NCI-H187 (cell line): ENCODE measurements at regions not wholly inside any gene's neighbourhood (a gene's known extent, or its start where the extent isn't known, plus 50 kb on each side); places are given as distances from the start of the nearest gene placed in this dataset.
"Not testable (repeated sequence)": the region's sequence is repeated elsewhere in the genome, so short reads cannot be mapped to it uniquely, and the experiment has no call there.

Experiments
- DNase-seq, 2 experiments: peaks; one replicate each; lab custom pipeline; 2025; lab: John Stamatoyannopoulos, UW

DNA sequence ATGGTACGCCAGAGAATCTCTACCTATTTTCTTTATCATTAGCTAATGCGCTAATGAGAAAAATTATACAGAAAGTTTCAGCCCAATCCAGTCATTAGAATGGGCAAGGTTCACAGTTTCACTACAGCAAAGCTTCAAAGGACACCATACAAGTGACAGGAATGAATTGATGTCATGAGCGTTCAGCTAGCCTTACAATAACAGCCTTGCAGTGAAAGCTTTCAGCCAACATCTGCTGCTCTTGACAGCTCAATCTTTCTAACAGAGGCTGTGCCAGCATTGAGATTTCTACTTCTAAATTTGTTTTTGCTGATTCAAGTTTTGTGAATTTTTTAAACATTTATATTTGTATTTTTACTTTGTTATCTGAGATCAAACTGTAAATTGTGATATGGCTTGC, 302.4 kb upstream of the FAM174A start:
- no peak for DNase-seq

DNA sequence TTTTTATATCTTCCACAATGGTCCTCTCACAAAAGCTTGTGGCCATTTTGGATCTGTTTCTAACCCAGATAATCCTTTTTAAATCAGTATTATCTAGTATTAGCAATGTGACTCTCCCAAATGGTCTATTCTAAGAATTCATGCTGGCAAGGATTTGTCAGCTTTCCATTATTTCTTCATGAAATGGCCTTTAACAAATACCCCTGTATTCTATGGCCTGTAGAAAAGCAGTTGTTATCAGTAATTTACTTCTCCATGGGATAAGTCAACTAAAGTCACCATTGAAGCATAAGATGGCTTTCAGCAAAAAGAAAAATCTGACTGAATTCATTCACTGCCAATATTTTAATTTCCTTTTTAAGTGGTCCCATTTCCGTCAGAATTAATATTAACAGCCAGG, 346.4 kb upstream of the FAM174A start:
- DNase-seq, result no peak

DNA sequence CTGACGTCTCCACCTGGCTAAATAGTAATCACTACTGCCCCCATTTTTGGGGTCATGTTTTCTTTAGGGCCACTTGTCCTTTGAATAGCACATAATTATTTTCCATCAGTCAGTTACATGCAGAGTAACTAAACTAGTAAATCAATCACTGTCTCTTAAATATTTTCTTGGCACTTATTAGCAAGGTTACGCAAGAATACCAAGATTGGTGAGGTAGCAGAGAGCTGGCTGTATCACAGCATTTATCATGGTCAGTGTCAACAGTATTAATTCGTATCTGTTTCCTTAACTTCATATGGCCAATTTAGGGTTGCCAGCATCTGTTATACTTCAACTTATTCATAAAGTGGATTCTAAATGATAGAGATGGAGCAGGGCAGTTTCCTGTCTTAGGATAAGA, 346.8 kb upstream of the FAM174A start:
- DNase-seq, result no peak

DNA sequence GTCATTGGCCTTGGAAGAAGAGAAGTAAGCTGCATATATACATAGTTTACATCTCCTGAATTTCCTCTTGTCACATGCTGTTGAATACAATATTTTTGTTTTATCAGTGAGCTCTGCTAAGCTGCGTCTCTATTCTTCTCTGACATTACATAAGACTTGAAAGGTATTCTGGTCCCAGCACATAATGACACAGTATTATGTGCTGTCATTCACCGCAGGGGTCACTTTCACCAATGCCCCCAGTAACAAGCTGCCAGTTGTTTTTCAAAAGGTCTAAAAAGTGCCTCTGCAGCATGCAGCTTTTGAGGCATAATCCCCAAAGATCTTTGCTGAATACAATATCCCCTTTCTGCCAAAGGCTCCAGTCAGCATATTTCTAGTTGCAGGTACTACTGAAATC, 349.0 kb upstream of the FAM174A start:
- DNase-seq, result no peak

DNA sequence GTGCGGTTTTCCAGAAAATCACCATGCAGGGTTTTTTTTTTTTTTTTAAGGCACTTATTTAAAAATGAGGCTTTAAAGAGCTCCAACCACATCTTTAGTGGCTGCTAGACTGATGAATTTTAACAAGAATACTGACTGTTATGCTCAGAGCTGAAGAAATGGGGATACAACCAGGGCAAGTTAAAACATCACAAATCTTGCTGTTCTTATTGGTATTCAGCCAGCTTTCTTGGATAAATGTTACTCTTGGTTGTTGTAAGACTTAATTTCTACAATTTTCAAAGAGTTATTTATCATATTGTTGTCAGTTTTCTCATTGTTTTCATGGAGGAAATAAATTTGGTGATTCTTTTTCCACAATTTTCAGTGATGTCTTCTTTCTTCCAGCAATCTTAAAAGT, 352.8 kb upstream of the FAM174A start:
- no peak for DNase-seq

DNA sequence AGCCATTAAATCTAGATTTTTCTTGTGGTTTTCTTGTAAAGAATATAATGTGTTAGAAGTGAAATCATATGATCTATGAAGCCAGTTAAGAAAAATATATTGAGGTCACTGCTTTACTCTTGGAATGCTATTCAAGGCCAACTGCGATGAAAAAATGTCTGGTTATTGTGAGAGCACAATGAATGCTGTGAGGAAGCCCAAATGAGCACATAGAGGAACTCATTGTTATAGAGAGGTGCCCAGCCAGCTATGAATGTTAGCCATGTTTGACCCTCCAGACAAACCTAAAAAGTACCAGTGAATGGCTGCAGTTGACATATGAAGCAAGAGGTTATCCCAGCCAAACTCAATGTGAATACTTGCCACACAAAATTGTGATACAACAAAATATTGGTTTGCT, 359.8 kb upstream of the FAM174A start:
- no peak for DNase-seq

DNA sequence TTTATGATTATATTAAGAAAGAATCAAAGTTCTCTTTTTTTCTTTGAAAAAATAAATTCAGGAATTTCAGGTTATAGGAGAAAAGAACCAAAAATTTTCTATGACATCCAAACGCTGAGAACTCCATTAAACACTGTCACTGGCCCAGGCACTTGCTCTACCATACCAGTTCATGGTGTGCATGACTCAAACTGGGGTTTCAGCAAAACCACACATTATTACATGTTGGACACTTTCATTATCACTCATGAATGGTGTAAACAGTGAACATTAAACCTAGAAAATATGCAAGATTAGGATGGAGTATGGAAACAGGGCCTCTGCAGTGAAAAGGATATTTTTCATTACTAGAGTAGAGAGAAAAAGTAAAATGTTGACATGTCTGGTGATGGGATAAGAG, 369.9 kb upstream of the FAM174A start:
- no peak for DNase-seq

DNA sequence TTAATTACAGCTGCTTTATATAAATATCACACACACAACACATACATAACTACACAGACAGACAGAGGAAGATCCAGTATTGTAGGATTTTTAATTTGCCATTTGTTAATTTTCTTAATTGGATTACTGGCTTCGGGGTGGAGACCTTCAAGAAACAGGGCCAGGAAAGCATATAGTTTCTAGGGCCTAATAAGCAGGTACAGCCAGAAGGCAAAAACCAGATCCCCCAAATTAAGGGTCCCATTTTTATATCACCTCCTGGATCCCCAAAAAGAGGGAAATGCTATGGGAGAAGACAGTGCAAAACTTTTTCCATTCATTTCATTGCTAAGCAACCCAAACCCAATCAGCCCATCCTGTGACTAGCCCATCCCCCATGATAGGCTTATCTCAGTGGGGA, 373.3 kb upstream of the FAM174A start:
- no peak for DNase-seq

DNA sequence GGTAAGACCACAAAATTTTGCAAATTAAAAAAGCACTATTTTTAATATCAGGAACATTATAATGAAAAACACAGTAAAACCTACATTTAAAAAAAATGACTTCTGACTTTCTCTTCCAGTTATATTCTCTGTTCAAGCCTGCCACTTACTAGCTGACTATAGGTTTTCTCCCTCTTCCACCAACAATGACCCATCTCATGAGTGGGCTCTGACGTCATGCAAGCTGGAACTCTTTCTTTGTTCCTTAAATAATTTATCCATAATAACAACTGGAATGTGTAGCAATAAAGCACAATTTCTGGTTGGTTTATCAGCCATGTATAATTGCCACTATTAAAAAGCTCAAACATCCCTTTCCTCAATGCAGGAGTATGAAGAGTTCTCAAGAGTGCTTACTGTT, 378.1 kb upstream of the FAM174A start:
- no peak for DNase-seq

DNA sequence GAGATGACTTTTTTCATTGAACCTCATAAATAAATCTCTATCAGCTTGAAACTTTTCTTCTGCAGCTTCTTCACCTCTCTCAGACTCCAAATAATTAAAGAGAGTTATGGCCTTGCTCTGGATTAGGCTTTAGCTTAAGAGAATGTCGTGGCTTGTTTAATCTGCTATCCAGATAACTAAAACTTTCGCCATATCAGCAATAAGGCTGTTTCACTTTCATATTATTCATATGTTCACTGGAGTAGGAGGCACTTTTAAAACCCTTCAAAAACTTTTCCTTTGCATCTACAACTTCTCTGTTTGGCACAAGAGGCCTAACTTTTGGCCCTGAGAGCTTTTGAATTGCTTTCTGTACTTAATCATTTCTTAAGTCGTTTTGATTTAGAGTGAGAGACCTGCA, 386.9 kb upstream of the FAM174A start:
- DNase-seq, result no peak

DNA sequence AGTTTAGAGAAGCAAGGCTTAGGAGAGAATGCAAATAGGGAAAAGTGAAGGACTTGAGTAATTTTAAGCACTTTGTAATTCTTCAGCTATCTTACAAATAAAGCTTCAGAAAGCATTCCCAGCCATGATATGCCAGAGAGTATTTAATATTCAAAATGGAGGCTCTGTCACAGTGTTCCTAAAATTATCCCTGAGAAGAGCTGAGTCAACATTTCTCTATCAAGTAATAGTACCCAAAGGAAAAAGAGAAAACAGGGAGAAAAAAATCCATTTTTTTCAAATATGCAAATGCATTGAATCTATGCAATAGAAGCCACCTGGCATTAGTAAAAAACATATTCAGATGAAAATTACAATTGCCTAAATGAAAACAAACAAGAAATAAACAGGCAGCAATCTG, 392.6 kb upstream of the FAM174A start:
- no peak for DNase-seq

DNA sequence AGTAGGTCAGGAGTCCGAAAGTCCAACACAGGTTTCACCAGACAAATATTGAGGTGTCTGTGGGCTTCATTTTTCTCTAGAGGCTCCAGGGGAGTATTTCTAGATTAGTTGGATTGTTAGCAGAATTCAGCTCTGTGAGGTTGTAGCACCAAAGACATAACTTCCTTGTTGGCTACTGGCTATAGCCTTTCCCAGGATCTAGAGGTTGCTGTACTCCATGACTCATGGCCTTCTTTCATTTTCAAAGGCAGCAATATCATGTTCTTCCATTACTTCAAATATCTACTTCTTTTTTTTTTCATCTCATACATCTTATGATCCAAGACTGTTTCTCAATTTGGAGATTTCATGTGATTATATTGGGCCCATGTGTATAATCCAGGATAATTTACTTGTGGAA, 404.0 kb upstream of the FAM174A start:
- DNase-seq, result no peak

DNA sequence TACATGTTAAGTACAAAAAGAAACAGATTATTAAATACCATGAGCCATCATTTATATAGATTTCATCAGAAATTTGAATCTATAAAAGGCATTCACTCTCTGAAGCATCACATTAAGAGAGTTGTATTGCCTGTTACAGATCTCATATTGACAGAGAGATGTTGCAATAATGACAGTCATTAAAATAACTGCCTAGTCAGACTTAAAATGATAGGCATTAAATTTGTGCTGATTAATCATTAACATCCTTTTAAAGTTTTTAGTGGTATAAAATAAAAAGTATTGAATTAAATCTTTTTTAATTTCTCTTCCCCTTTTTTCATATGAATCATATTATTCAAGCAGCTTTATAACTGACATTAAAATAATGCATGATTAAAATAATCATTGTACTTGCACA, 404.9 kb upstream of the FAM174A start:
- DNase-seq, result no peak

DNA sequence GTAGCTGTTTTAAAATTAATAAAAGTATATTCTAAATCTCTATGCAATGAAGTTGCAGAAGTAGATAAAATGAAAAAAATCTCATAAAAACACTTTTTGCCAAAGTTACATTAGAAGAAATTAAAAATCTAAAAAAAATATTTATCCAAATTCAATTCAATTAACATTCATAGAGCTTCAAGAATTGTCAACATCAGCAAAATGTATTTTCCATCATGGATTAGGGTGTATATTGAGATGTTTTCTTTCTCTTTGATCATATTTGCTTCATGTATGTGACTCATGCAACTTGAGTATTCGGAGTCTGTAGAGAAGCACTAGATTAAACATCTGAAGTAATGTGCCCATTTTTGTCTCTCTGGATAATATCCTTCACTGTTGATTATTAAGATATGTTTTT, 415.3 kb upstream of the FAM174A start:
- no peak for DNase-seq

DNA sequence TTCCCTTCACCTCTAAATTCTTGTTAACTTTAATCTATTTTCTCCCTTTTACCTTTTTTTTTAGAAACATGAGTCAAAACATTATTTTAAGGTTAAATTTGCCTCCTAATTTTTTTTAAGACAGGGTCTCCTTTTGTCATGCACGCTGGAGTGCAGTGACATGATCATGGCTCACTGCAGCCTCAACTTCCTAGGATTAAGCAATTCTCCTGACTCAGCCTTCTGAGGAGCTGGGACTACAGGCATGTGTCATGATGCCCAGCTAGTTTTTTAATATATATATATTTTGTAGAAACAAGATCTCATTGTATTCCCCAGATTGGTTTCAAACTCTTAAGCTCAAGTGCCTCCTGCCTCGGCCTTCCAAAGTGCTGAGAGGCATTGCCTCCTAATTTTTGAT, 424.7 kb upstream of the FAM174A start:
- no peak for DNase-seq

DNA sequence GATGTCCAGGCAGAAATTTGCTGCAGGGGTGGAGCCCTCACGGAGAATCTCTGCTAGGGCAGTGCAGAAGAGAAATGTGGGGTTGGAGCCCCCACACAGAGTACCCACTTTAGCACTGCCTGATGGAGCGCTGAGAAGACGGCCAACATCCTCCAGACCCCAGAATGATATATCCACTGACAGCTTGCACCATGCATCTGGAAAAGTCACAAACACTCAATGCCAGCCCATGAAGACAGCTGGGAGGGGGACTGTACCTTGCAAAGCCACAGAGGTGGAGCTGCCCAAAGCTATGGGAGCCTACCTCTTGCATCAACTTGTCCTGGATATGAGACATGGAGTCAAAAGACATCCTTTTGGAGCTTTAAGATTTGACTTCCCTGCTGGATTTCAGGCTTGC, 426.3 kb upstream of the FAM174A start:
- no peak for DNase-seq

DNA sequence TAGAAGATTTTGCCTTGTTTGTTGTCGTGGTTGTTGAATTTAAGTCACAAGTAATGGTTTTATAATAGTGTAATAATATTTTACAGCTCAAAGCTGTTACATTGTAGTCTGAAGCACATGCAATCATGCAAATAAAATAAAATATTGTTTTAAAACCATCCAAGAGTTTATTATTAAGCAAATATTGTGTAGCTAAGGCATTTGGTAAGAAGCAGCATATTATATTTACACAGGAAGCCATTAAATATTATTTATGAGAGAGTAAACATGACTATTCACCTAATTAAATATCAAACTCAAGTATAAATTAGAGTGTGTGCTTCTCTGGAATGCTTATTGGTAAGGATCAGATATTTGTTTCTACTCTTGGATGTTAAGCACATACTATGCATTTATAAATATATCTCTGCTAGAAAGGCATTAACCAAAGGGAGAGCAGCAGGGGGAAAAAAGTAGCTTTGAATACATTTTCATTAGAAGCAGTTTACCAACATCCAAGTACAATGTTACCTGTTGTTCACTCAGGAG, 431.5 kb upstream of the FAM174A start:
- not testable (repeated sequence) for DNase-seq

DNA sequence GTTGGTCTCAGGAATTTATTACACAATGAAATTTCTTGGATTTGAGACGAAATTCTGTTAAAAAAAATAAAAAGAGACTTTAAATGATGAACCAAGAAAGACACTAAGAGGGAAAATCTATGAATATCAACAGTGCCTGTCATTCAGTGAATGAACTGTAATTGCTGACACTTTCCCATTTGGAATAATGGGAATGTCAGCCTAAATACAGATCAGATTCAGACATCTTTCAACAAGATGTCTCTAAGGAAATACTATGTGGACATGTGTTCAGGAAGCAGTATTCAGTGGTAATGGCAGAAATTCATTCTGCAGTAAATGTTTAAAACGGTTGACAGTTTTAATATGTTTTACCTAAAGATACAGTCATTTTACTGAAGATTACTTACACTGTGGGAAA, 433.7 kb upstream of the FAM174A start:
- not testable (repeated sequence) for DNase-seq

DNA sequence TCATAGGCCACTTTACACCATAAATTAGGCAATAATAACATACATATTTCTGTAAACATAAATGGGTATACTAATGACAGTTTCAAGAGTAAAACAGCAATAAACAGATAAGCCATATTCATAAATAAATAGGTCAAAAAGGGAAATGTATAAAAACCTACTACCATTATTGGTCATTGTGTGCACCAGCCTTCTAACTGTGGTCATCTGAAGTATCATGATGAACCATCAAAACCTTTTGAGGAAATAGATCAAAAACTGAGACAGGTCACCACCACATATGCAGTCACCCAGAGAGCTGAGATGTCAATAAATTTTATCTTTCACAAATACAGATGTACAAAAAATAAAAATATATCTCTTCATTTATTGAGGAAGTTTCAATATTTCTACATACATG, 438.8 kb upstream of the FAM174A start:
- DNase-seq, result not testable (repeated sequence)

DNA sequence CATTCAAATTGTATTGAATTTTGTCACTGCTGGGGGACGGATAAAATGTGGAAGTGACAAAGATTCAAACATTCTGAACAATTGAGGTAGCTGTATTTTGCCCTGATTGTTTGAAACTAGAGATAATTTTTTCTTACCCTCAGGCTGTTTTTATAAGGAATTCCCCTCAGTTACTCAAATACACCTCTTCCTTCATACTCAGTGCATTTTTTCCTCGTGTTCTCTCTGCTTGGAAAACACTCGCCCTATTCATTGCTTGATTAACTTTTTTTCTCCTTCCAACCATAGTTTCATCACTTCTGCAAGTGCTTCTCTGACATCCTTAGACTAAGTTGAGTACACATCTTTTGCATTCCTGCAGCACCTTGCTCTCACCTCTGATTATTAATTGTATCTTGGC, 454.5 kb upstream of the FAM174A start:
- not testable (repeated sequence) for DNase-seq

DNA sequence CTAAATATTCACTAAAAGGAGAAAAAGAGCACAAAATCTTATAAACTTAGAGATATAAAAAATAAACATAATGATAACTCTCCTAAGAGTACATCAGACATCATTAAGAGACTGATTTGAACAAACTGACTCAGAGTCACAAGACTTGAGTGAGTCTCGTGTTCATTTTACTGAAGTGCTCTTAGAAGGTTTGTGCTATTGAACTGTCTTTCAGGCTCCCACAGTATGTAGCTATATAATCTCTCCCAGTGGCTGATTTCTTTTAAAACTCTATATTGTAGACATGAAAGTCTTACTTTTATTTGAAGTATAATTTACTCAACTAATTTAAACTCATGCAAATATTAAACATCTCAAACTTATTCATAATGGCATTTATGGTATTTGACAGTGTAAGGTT, 456.0 kb upstream of the FAM174A start:
- not testable (repeated sequence) for DNase-seq

DNA sequence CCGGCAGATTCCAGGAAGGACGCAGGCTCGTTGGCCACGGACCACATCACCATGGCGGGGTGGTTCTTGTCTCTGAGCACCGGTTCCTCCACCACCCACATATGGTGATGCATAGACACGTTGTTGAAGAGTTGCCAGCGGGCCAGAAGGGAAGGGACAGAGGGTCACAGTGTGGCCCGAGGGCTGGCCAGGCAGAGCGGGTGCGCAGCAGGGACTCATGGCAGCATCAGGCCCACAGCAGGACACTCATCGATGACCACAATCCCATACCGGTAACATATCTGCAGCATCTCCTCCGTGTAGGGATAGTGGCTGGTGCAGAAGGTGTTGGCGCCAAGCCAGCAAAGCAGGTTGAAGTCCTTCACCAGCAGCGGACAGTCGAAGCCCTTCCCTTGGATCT, 469.2 kb upstream of the FAM174A start:
- not testable (repeated sequence) for DNase-seq

DNA sequence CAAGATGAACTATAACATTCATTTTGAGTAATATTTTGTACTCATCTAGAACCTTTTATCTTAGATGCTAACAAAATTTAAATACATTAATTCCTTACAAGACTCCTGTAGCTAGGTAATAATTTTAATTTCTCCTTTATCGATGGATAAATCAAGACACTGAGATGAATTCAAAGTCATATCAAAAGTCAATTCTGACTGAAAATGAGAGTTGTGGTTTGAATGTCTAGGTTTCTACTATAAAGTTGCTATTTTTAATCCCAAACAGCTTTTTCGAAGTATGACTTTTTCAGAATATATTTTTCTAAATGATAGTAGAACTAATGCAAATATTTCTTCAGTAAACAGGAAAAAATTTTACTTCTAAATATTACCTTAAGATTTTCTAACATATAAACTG, 491.7 kb upstream of the FAM174A start:
- no peak for DNase-seq

DNA sequence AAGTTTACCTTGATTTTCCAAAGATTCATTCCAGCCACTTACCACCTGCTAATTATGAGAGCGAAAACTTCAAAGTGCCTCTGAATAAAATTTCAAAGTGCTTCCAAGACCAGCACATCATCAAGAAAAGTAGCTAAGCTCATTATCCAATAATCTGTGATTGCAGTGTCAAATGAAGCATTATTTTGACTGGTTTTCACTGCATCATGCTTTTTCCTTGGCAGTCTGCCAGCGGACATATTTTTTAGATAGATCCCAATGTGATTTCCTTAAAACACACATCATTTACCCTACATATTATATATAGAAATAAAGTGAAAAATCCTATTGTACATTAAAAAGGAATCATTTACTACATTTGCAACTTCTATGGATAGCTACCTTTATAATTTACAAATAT, 508.6 kb upstream of the FAM174A start:
- no peak for DNase-seq

DNA sequence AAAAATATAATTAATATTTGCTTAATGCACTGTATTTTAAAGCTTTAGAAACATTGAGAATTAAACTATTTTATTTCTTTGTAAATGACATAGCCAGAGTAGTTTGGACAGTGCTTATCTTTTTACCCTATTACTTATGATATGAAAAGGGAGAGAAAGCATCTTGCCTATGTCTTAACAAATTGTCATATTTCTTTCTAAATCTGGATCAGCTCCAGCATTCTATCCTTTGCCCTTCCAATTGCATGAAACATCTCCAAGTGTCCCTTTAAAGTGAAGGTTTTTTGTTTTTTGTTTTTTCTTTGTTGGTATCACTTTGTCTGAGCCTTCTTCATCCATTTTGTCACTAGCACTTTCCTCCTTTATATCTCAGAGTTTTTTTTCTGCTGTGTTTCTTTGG, 511.6 kb upstream of the FAM174A start:
- no peak for DNase-seq
